ENCODE measurements at regions not wholly inside any gene's neighbourhood (a gene's known extent, or its start where the extent isn't known, plus 50 kb on each side); places are given as distances from the start of the nearest gene placed in this dataset.

- TF ChIP-seq ZNF501 (CRISPR knock-in tag; IDR thresholded peaks at IDR 0.05) (no peak), U2AF2 (IDR thresholded peaks at IDR 0.05; ENCODE audit: low read depth, low read length) (no peak), POLR2AphosphoS5 (IDR thresholded peaks at IDR 0.05; ENCODE audit: low read depth, low read length) (no peak), POLR2A (IDR thresholded peaks at IDR 0.05; ENCODE audit: insufficient read depth in 1 of 2, low read depth in 2 of 2, low read length in 2 of 2) (no peak), ZFP36 (IDR thresholded peaks at IDR 0.05; ENCODE audit: borderline replicate concordance, low read depth, low read length, partially characterized antibody) (no peak), NFYC (CRISPR knock-in tag; IDR thresholded peaks at IDR 0.05) (no peak), NFKBIZ (CRISPR knock-in tag; IDR thresholded peaks at IDR 0.05) (no peak), CTCF (CRISPR knock-in tag; IDR thresholded peaks at IDR 0.05) (no peak), PATZ1 (CRISPR knock-in tag; IDR thresholded peaks at IDR 0.05) (no peak), MAX (IDR thresholded peaks at IDR 0.05) (no peak)
These were observed 148.4 kb upstream of the TOP1 start for GRCh38 chr20:40880063-40880728.
